ENCODE measurements at regions not wholly inside any gene's neighbourhood (a gene's known extent, or its start where the extent isn't known, plus 50 kb on each side); places are given as distances from the start of the nearest gene placed in this dataset.

DNA sequence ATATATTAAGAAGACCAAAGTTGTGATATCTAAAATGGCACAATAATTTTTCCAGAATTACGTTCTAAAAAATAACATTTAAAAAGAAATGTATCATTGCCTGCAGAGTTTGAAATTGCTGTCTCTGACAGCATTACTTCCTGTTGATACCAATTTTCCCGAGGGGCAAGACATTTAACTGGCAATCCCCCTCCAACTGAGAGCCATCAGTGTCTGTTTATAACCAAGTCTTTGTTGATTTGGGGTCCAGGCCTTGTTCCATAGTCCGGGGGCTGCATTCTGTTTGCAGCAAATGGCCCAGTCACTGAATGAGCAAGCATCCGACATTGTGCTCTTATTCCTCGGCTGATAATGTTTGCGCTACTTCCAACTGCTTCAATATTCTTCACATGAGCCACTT is 231.5 kb downstream of the NAF1 start:
- H3K4me3 Mint-ChIP-seq (ENCODE audit: low read depth) = no peak overlapping the region
- TF ChIP-seq, protein P1, sequence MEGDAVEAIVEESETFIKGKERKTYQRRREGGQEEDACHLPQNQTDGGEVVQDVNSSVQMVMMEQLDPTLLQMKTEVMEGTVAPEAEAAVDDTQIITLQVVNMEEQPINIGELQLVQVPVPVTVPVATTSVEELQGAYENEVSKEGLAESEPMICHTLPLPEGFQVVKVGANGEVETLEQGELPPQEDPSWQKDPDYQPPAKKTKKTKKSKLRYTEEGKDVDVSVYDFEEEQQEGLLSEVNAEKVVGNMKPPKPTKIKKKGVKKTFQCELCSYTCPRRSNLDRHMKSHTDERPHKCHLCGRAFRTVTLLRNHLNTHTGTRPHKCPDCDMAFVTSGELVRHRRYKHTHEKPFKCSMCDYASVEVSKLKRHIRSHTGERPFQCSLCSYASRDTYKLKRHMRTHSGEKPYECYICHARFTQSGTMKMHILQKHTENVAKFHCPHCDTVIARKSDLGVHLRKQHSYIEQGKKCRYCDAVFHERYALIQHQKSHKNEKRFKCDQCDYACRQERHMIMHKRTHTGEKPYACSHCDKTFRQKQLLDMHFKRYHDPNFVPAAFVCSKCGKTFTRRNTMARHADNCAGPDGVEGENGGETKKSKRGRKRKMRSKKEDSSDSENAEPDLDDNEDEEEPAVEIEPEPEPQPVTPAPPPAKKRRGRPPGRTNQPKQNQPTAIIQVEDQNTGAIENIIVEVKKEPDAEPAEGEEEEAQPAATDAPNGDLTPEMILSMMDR (IDR thresholded peaks at IDR 0.05; ENCODE audit: unreplicated experiment) = no peak
- no peaks in the 10 kb centered on the region for H3K9me3 Mint-ChIP-seq (ENCODE audit: low read depth)
- H3K27ac Mint-ChIP-seq = no peak overlapping the region
- H3K36me3 Mint-ChIP-seq (ENCODE audit: insufficient read depth) = no peaks in the 10 kb centered on the region
- H3K27me3 Mint-ChIP-seq = no peaks in the 10 kb centered on the region
- no peak for DNase-seq (ENCODE audit: low spot score, unreplicated experiment)
- H3K4me1 Mint-ChIP-seq (ENCODE audit: low read depth) = no peaks in the 10 kb centered on the region

DNA sequence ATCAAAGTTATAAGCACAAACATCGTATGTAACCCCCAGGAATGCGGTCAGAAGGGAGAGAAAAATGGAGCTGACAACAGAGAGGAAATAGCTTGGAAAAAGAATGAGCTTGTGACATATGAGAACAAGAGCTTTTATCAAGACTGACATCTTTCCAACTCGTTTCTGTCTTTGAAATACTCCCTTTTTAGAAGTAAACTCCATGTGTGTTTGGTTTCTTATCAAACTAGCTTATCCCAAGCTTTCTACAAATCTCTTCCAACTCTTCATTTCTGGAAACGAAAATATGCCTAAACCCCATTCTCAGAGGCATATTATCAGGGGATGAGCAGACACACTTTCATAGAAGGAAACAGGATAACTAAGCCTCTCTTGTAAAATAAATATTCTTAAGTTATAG is 235.4 kb downstream of the NAF1 start:
- H3K36me3 Mint-ChIP-seq (ENCODE audit: insufficient read depth) = no peaks in the 10 kb centered on the region
- H3K4me1 Mint-ChIP-seq (ENCODE audit: low read depth) = no peaks in the 10 kb centered on the region
- H3K27me3 Mint-ChIP-seq = no peaks in the 10 kb centered on the region
- H3K27ac Mint-ChIP-seq = no peak overlapping the region
- no peak for DNase-seq (ENCODE audit: low spot score, unreplicated experiment)
- H3K4me3 Mint-ChIP-seq (ENCODE audit: low read depth) = no peak overlapping the region
- H3K9me3 Mint-ChIP-seq (ENCODE audit: low read depth) = no peaks in the 10 kb centered on the region
- TF ChIP-seq, protein P1 (IDR thresholded peaks at IDR 0.05; ENCODE audit: unreplicated experiment) = no peak

DNA sequence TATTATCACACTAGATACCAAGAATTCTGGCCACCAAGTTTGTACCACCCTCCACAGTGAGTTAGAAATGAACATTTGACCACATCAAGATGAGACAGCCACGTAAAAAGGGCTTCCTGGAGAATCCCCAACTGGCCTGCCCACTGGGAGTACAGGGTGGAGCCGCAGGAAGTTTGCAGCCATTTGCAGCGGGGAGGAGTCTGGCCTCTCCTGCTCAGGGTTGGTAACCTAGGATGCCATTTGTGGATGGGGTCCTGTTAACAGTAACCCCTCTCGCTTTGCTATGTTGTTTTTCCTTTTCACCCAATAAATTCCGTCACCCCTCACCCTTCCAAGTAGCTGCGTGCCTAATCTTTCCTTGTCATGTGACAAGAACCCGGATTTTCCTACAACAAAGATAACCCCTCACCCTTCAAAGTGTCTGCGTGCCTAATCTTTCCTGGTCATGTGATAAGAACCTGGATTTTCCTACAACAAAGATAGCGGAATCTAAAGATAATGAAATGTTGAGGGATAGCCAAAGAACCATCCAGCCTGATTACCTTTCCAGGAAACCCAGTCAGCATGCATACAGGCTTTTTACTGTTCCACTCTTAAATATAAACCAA is 245.4 kb downstream of the NAF1 start:
- H3K27me3 Mint-ChIP-seq = no peaks in the 10 kb centered on the region
- H3K9me3 Mint-ChIP-seq (ENCODE audit: low read depth) = peaks cover 27% of the 10 kb centered on the region
- TF ChIP-seq, protein P1 (IDR thresholded peaks at IDR 0.05; ENCODE audit: unreplicated experiment) = no peak
- DNase-seq (ENCODE audit: low spot score, unreplicated experiment) = no peak
- H3K27ac Mint-ChIP-seq = no peak overlapping the region
- H3K4me3 Mint-ChIP-seq (ENCODE audit: low read depth) = no peak overlapping the region
- H3K36me3 Mint-ChIP-seq (ENCODE audit: insufficient read depth) = no peaks in the 10 kb centered on the region
- no peaks in the 10 kb centered on the region for H3K4me1 Mint-ChIP-seq (ENCODE audit: low read depth)

DNA sequence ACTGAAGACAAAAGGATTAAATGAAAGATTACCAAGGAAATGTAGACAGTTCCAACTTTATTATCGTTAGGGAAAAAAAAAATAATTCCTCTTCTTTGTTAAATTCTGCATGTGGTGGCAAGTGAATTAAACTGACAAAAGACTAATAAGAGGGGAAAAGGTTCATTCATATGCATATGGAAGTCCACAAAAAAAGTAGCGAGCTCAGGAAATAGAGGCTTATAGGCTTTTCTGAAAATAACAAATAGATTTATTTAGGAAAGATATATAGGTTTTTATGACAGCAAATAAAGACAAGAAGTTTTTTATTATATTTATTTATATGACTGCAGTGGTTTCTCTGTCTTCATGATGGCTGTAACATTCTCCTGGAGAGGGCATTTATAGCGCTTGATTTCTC is 246.0 kb downstream of the NAF1 start:
- Mint-ChIP-seq H3K9me3 (ENCODE audit: low read depth) (peaks cover 27% of the 10 kb centered on the region), H3K36me3 (ENCODE audit: insufficient read depth) (no peaks in the 10 kb centered on the region), H3K4me3 (ENCODE audit: low read depth) (no peak overlapping the region), H3K27me3 (no peaks in the 10 kb centered on the region), H3K4me1 (ENCODE audit: low read depth) (no peaks in the 10 kb centered on the region), H3K27ac (no peak overlapping the region)
- no peak for DNase-seq (ENCODE audit: low spot score, unreplicated experiment)
- TF ChIP-seq, protein P1 (IDR thresholded peaks at IDR 0.05; ENCODE audit: unreplicated experiment) = no peak

DNA sequence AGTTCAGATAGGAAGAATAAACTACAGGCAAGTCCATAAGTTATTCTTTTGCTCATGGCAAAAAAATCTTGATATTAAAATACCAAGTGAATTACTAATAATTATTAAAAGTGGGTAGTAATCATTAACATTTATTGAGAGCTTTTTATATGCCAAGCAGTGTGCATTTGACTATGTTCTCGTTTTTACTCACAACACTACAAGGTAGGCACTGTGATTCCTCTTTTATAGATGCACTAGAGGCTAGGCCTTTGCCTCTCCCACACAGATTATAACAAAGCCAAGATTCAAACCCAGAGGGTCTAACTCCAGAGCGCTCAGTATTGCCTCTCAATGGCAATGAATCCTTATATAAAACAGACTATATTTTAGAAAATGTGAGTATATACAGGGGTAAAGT is 254.2 kb downstream of the NAF1 start:
- no peaks in the 10 kb centered on the region for H3K4me1 Mint-ChIP-seq (ENCODE audit: low read depth)
- H3K4me3 Mint-ChIP-seq (ENCODE audit: low read depth) = no peak overlapping the region
- peaks cover 10% of the 10 kb centered on the region for H3K9me3 Mint-ChIP-seq (ENCODE audit: low read depth)
- TF ChIP-seq, protein P1 (IDR thresholded peaks at IDR 0.05; ENCODE audit: unreplicated experiment) = no peak
- no peaks in the 10 kb centered on the region for H3K36me3 Mint-ChIP-seq (ENCODE audit: insufficient read depth)
- no peaks in the 10 kb centered on the region for H3K27me3 Mint-ChIP-seq
- DNase-seq (ENCODE audit: low spot score, unreplicated experiment) = no peak
- H3K27ac Mint-ChIP-seq = no peak overlapping the region

All from progenitor cell of endocrine pancreas (in vitro differentiated cells).